ENCODE measurements at regions not wholly inside any gene's neighbourhood (a gene's known extent, or its start where the extent isn't known, plus 50 kb on each side); places are given as distances from the start of the nearest gene placed in this dataset.
A peak's percentile ranks its signal among the peaks of the same experiment; 100 is the strongest.
"Not testable (repeated sequence)": the region's sequence is repeated elsewhere in the genome, so short reads cannot be mapped to it uniquely, and the experiment has no call there.

- ATAC-seq = no peak
- TF ChIP-seq POLR2A (IDR thresholded peaks at IDR 0.05) (no peak), CTCF (IDR thresholded peaks at IDR 0.05) (no peak)
Measured at GRCh38 chr20:22690616-22691179, 106.3 kb upstream of the FOXA2 start.

GRCh38 chr20:22691369-22692118, 107.2 kb upstream of the FOXA2 start:
- TF ChIP-seq CTCF (IDR thresholded peaks at IDR 0.05) = peak; percentile 88 to 96 (median 92)
- no peak for TF ChIP-seq POLR2A (IDR thresholded peaks at IDR 0.05)
- H3K27me3 ChIP-seq = no peaks in the 10 kb centered on the region
- no peaks in the 10 kb centered on the region for H3K36me3 ChIP-seq
- peak overlapping the region in 7 of 12 donors; percentile 16 to 61 (median 31) for H3K27ac ChIP-seq
- no peaks in the 10 kb centered on the region for H3K9me3 ChIP-seq
- DNase-seq = peak; percentile 79 to 87 (median 84)
- 22 to 28% (median 26%) methylated on average over 24 to 25 of the region's 25 CpGs for WGBS, 4 donors
- peak overlapping the region in 6 of 12 donors; percentile 18 to 32 (median 26) for H3K4me3 ChIP-seq
- intact Hi-C loops (cut with DNase I) = loop anchor here (1.0 to 10.0 kb wide), 22 partner anchors 161 to 656 kb away; partner anchors contain the start of gene THBD (in 4 of the 10)
- H3K4me1 ChIP-seq = peaks cover 0 to 25% (median 8%) of the 10 kb centered on the region in 12 donors
- ATAC-seq = peak; percentile 85 to 95 (median 92)

More at GRCh38 chr20:22690616-22691179, 106.3 kb upstream of the FOXA2 start:
- no peaks in the 10 kb centered on the region for H3K36me3 ChIP-seq
- intact Hi-C loops (cut with DNase I) = loop anchor here (1.0 to 10.0 kb wide), 21 partner anchors 162 to 657 kb away; partner anchors contain the start of gene THBD (in 4 of the 10)
- H3K4me1 ChIP-seq = peaks cover 0 to 25% (median 8%) of the 10 kb centered on the region in 12 donors
- WGBS, 4 donors = 63 to 82% (median 72%) methylated on average over 7 of the region's 7 CpGs
- H3K27ac ChIP-seq = no peak overlapping the region
- DNase-seq = no peak
- no peak overlapping the region for H3K4me3 ChIP-seq
- H3K9me3 ChIP-seq = no peaks in the 10 kb centered on the region
- peaks cover 0 to 3% (median 0%) of the 10 kb centered on the region in 9 donors for H3K27me3 ChIP-seq

DNA sequence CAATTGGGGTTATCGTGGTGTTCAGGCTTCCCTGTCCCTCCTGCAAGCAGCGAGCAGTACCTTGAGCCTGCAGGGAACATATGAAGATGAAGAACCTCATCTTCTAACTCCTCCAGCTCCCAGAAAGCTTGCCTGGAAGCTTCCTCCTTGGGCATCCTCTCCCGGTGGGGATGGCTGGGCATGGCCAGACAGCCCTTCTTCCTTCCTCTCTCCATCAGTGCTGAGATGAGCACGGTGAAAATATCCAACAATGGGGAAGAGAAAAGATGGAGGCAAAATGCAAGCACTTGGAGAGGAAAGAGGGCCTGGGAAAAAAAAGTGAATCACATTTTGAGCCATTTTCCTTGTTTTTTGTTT, 107.7 kb upstream of the FOXA2 start:
- ATAC-seq (peak in 2 of 4 donors; percentile 5 to 23), DNase-seq (no peak)
- H3K4me1 ChIP-seq = peaks cover 0 to 25% (median 8%) of the 10 kb centered on the region in 12 donors
- H3K27ac ChIP-seq = peak overlapping the region in 7 of 12 donors; percentile 16 to 61 (median 31)
- intact Hi-C loops (cut with DNase I) = loop anchor here in 9 of 10 donors (1.0 to 10.0 kb wide), 14 partner anchors 160 to 655 kb away; partner anchors contain the start of gene THBD (in 3 of the 9)
- no peaks in the 10 kb centered on the region for H3K36me3 ChIP-seq
- no peaks in the 10 kb centered on the region for H3K9me3 ChIP-seq
- no peak for TF ChIP-seq CTCF (IDR thresholded peaks at IDR 0.05)
- TF ChIP-seq POLR2A (IDR thresholded peaks at IDR 0.05) = no peak
- no peaks in the 10 kb centered on the region for H3K27me3 ChIP-seq
- WGBS, 4 donors = 35 to 44% (median 40%) methylated on average over 4 of the region's 4 CpGs
- H3K4me3 ChIP-seq = peak overlapping the region in 6 of 12 donors; percentile 18 to 32 (median 26)

DNA sequence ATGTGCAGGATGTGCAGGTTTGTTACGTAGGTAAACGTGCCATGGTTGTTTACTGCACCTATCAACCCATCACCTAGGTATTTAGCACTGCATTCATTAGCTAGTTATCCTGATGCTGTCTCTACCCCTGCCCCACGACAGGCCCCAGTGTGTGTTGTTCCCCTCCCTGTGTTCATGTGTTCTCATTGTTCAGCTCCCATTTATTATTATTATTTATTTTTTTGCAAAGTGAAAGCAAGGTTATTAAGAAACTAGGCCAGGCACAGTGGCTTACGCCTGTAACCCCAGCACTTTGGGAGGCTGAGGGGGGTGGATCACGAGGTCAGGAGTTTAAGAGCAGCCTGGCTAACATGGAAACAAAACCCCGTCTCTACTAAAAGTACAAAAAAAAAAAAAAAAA, 108.2 kb upstream of the FOXA2 start:
- peaks cover 0 to 25% (median 8%) of the 10 kb centered on the region in 12 donors for H3K4me1 ChIP-seq
- not testable (repeated sequence) for H3K4me3 ChIP-seq

More for the DNA sequence above, 108.2 kb upstream of the FOXA2 start:
- ATAC-seq, H3K36me3 ChIP-seq, H3K27me3 ChIP-seq, DNase-seq, H3K9me3 ChIP-seq: not testable (repeated sequence)
- H3K27ac ChIP-seq = peak overlapping the region in 1 of 12 donors; percentile 61
- intact Hi-C loops (cut with DNase I) = loop anchor here in 9 of 10 donors (1.0 to 10.0 kb wide), 14 partner anchors 160 to 655 kb away; partner anchors contain the start of gene THBD (in 3 of the 9)
- WGBS, 4 donors = 85 to 88% (median 86%) methylated on average over 6 of the region's 6 CpGs

Data from heart left ventricle (tissue), 16 donors.